ENCODE measurements at regions not wholly inside any gene's neighbourhood (a gene's known extent, or its start where the extent isn't known, plus 50 kb on each side); places are given as distances from the start of the nearest gene placed in this dataset.

DNA sequence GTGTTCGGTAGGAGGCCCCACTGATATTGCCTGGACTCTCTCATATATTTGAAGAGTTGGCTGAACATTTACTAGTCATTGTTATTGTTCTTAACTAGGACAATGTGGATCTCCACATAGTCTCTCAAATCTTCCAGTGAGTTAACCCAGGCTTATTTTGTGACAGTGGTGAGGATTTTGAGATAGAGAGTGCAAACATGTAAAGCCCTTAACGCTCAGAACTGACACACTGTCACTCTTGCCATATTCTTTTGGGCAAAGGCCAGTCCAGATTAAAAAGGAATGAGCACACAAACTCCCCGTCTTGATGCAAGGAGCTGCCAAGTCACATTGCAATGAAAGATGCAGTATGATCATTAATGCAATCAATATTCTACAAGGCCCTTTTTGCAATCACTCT lies 431.9 kb upstream of the AZI2 start:
- Histone ChIP-seq H3K27me3 (ENCODE audit: control insufficient read depth in 1 of 2, insufficient read depth in 2 of 2, low read length in 2 of 2) (no peaks in the 10 kb centered on the region), H3K36me3 (ENCODE audit: insufficient read depth, low read length) (no peaks in the 10 kb centered on the region), H3K27ac (ENCODE audit: low read depth in 1 of 2, low read length in 2 of 2) (no peak overlapping the region), H3K4me3 (ENCODE audit: low read length) (no peak overlapping the region), H3K9me3 (ENCODE audit: control insufficient read depth in 1 of 2, insufficient read depth in 1 of 2, low read length in 2 of 2) (no peaks in the 10 kb centered on the region), H3K4me1 (ENCODE audit: insufficient read depth, low read length) (no peaks in the 10 kb centered on the region)
- no peaks in the 10 kb centered on the region for H3K36me3 Mint-ChIP-seq (ENCODE audit: low read depth)
- no peak overlapping the region for H3K27ac Mint-ChIP-seq
- H3K27me3 Mint-ChIP-seq = no peaks in the 10 kb centered on the region
- no peak overlapping the region for H3K4me3 Mint-ChIP-seq
- TF ChIP-seq, protein P1, sequence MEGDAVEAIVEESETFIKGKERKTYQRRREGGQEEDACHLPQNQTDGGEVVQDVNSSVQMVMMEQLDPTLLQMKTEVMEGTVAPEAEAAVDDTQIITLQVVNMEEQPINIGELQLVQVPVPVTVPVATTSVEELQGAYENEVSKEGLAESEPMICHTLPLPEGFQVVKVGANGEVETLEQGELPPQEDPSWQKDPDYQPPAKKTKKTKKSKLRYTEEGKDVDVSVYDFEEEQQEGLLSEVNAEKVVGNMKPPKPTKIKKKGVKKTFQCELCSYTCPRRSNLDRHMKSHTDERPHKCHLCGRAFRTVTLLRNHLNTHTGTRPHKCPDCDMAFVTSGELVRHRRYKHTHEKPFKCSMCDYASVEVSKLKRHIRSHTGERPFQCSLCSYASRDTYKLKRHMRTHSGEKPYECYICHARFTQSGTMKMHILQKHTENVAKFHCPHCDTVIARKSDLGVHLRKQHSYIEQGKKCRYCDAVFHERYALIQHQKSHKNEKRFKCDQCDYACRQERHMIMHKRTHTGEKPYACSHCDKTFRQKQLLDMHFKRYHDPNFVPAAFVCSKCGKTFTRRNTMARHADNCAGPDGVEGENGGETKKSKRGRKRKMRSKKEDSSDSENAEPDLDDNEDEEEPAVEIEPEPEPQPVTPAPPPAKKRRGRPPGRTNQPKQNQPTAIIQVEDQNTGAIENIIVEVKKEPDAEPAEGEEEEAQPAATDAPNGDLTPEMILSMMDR (IDR thresholded peaks at IDR 0.05) = no peak
- POLR2A ChIA-PET = no interaction called here
- CTCF ChIA-PET = no interaction called here
- intact Hi-C loops (cut with DNase I, micrococcal nuclease) = no loop called here
- ATAC-seq (ENCODE audit: poor library complexity) (no peak), DNase-seq (no peak)
- no peaks in the 10 kb centered on the region for H3K4me1 Mint-ChIP-seq (ENCODE audit: low read depth)
- no peaks in the 10 kb centered on the region for H3K9me3 Mint-ChIP-seq

DNA sequence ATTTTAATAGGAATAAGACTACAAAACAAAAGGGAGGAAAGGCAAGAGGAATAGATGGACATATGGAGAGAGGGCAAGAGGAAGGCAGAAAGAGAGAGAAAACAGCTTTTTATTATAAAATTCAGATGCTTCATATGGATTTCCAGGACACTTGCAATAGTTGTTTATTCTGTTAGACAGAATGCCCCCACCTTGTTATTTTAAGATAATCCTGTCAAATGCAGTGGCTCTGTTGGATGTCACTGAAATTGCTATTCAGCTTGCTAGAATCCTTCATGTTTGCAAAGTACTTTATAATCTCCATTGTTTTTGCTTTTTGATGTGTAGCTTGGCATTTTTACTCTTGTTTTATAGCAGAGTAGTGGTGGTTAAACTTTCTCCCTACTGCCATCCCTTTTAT lies 432.4 kb upstream of the AZI2 start:
- Histone ChIP-seq H3K27ac (ENCODE audit: low read depth in 1 of 2, low read length in 2 of 2) (no peak overlapping the region), H3K36me3 (ENCODE audit: insufficient read depth, low read length) (no peaks in the 10 kb centered on the region), H3K27me3 (ENCODE audit: control insufficient read depth in 1 of 2, insufficient read depth in 2 of 2, low read length in 2 of 2) (no peaks in the 10 kb centered on the region), H3K4me1 (ENCODE audit: insufficient read depth, low read length) (no peaks in the 10 kb centered on the region), H3K9me3 (ENCODE audit: control insufficient read depth in 1 of 2, insufficient read depth in 1 of 2, low read length in 2 of 2) (no peaks in the 10 kb centered on the region), H3K4me3 (ENCODE audit: low read length) (no peak overlapping the region)
- ATAC-seq (ENCODE audit: poor library complexity) (no peak), DNase-seq (no peak)
- POLR2A ChIA-PET = no interaction called here
- H3K4me1 Mint-ChIP-seq (ENCODE audit: low read depth) = no peaks in the 10 kb centered on the region
- TF ChIP-seq, protein P1 (IDR thresholded peaks at IDR 0.05) = no peak
- intact Hi-C loops (cut with DNase I, micrococcal nuclease) = no loop called here
- H3K36me3 Mint-ChIP-seq (ENCODE audit: low read depth) = no peaks in the 10 kb centered on the region
- CTCF ChIA-PET = no interaction called here
- no peak overlapping the region for H3K4me3 Mint-ChIP-seq
- H3K27me3 Mint-ChIP-seq = no peaks in the 10 kb centered on the region
- no peaks in the 10 kb centered on the region for H3K9me3 Mint-ChIP-seq
- H3K27ac Mint-ChIP-seq = no peak overlapping the region

DNA sequence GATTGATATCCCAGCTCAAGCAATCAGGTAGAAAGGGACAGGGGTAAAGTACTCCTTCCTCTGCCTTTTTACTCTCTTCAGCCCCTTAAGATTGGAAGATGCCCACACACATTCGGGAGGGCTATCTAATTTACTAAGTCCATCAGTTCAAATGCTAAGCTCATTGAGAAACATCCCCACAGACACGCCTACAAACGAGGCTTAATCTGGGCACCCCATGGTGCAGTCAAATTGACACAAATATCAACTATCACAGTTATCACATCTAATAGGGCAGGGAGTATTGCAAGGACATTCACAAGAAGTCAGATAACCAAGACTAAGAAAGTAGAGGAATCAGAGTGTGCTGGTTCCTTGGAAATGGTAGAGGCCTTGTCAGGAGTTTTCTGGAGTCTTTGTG lies 437.8 kb upstream of the AZI2 start:
- no peaks in the 10 kb centered on the region for H3K36me3 ChIP-seq (ENCODE audit: insufficient read depth, low read length)
- no peak overlapping the region for H3K27ac ChIP-seq (ENCODE audit: low read depth in 1 of 2, low read length in 2 of 2)
- ChIA-PET CTCF (no interaction called here), POLR2A (no interaction called here)
- DNase-seq (no peak), ATAC-seq (ENCODE audit: poor library complexity) (no peak)
- TF ChIP-seq, protein P1 (IDR thresholded peaks at IDR 0.05) = no peak
- H3K27me3 ChIP-seq (ENCODE audit: control insufficient read depth in 1 of 2, insufficient read depth in 2 of 2, low read length in 2 of 2) = no peaks in the 10 kb centered on the region
- Mint-ChIP-seq H3K36me3 (ENCODE audit: low read depth) (no peaks in the 10 kb centered on the region), H3K9me3 (no peaks in the 10 kb centered on the region), H3K27ac (no peak overlapping the region), H3K4me1 (ENCODE audit: low read depth) (no peaks in the 10 kb centered on the region), H3K27me3 (no peaks in the 10 kb centered on the region), H3K4me3 (no peak overlapping the region)
- intact Hi-C loops (cut with DNase I, micrococcal nuclease) = no loop called here
- H3K9me3 ChIP-seq (ENCODE audit: control insufficient read depth in 1 of 2, insufficient read depth in 1 of 2, low read length in 2 of 2) = no peaks in the 10 kb centered on the region
- H3K4me1 ChIP-seq (ENCODE audit: insufficient read depth, low read length) = no peaks in the 10 kb centered on the region
- no peak overlapping the region for H3K4me3 ChIP-seq (ENCODE audit: low read length)
